H9 (cell line): ENCODE measurements at regions not wholly inside any gene's neighbourhood (a gene's known extent, or its start where the extent isn't known, plus 50 kb on each side); places are given as distances from the start of the nearest gene placed in this dataset.

Source experiments
- DNase-seq: peaks from one replicate; pipeline ENCODE4 v3.0.0-alpha.2; 2017
- H2AFZ ChIP-seq: one replicate; pipeline ENCODE4 v1.6.1; 2013; ENCODE audit warnings: mild to moderate bottlenecking, low read length, control low read depth, moderate library complexity
- H2AK5ac ChIP-seq: 2 replicates; pipeline ENCODE4 v1.6.1; 2013; ENCODE audit warnings: low read length, control low read depth, mixed read lengths; ENCODE audit not compliant: insufficient read length
- H2BK120ac ChIP-seq: one replicate; pipeline ENCODE4 v1.6.1; 2013; ENCODE audit warnings: low read depth, mild to moderate bottlenecking, low read length, control low read depth, inconsistent platforms; ENCODE audit not compliant: poor library complexity, severe bottlenecking
- H2BK12ac ChIP-seq: 2 replicates; pipeline ENCODE4 v1.6.1; 2013; ENCODE audit warnings: low read length, control low read depth, mixed read lengths, low read depth; ENCODE audit not compliant: insufficient read length
- H2BK15ac ChIP-seq: 2 replicates; pipeline ENCODE4 v1.6.1; 2013; ENCODE audit warnings: low read depth, low read length, control low read depth
- H2BK20ac ChIP-seq: one replicate; pipeline ENCODE4 v1.6.1; 2013; ENCODE audit warnings: low read depth, mild to moderate bottlenecking, low read length, control low read depth, inconsistent platforms; ENCODE audit not compliant: poor library complexity, severe bottlenecking
- H2BK5ac ChIP-seq: 2 replicates; pipeline ENCODE4 v1.6.1; 2013; ENCODE audit warnings: low read length, control low read depth, mixed read lengths; ENCODE audit not compliant: insufficient read length
- H3K14ac ChIP-seq: 2 replicates; pipeline ENCODE4 v1.6.1; 2013; ENCODE audit warnings: low read length, control low read depth; ENCODE audit not compliant: insufficient read depth
- H3K18ac ChIP-seq: 2 replicates; pipeline ENCODE4 v1.6.1; 2013; ENCODE audit warnings: low read depth, mild to moderate bottlenecking, mixed read lengths, low read length, control low read depth; ENCODE audit not compliant: insufficient read length
- H3K23ac ChIP-seq: 2 replicates; pipeline ENCODE4 v1.6.1; 2013; ENCODE audit warnings: low read length, control low read depth, mixed read lengths, low read depth; ENCODE audit not compliant: insufficient read length
- H3K23me2 ChIP-seq: 2 replicates; pipeline ENCODE4 v1.6.1; 2013; ENCODE audit warnings: low read depth, mild to moderate bottlenecking, mixed read lengths, low read length, control low read depth; ENCODE audit not compliant: insufficient read length, poor library complexity, severe bottlenecking
- H3K27ac ChIP-seq: 2 replicates; pipeline ENCODE4 v1.5.1; 2013; ENCODE audit warnings: low read length, control low read depth, mixed read lengths, low read depth; ENCODE audit not compliant: insufficient read length
- H3K27me3 ChIP-seq: 2 replicates; pipeline ENCODE4 v1.6.1; 2013; ENCODE audit warnings: low read length, control low read depth, inconsistent platforms; ENCODE audit not compliant: insufficient read depth
- H3K4ac ChIP-seq: 2 replicates; pipeline ENCODE4 v1.6.1; 2013; ENCODE audit warnings: low read depth, mild to moderate bottlenecking, control low read depth, inconsistent platforms, low read length, moderate library complexity
- H3K4me1 ChIP-seq: 2 replicates; pipeline ENCODE4 v1.6.1; 2013; ENCODE audit warnings: low read length, control low read depth, inconsistent platforms; ENCODE audit not compliant: insufficient read depth
- H3K4me2 ChIP-seq: 2 replicates; pipeline ENCODE4 v1.6.1; 2013; ENCODE audit warnings: low read length, control low read depth, mixed read lengths; ENCODE audit not compliant: insufficient read length, insufficient read depth
- H3K56ac ChIP-seq: 2 replicates; pipeline ENCODE4 v1.6.1; 2013; ENCODE audit warnings: low read depth, mild to moderate bottlenecking, mixed read lengths, low read length, control low read depth; ENCODE audit not compliant: insufficient read length
- H3K79me1 ChIP-seq: 2 replicates; pipeline ENCODE4 v1.6.1; 2013; ENCODE audit warnings: low read depth, mild to moderate bottlenecking, moderate library complexity, low read length, control low read depth, inconsistent platforms; ENCODE audit not compliant: insufficient read depth, poor library complexity, severe bottlenecking
- H3K79me2 ChIP-seq: 2 replicates; pipeline ENCODE4 v1.6.1; 2013; ENCODE audit warnings: low read length, control low read depth, inconsistent platforms; ENCODE audit not compliant: insufficient read depth
- H3K9ac ChIP-seq: 2 replicates; pipeline ENCODE4 v1.6.1; 2013; ENCODE audit warnings: low read length, control low read depth, mixed read lengths; ENCODE audit not compliant: insufficient read length; ENCODE audit errors: extremely low read depth
- H3K9me3 ChIP-seq: one replicate; pipeline ENCODE4 v1.6.1; 2013; ENCODE audit warnings: low read depth, low read length, inconsistent platforms; ENCODE audit not compliant: control insufficient read depth
- H3T11ph ChIP-seq: one replicate; pipeline ENCODE4 v1.6.1; 2013; ENCODE audit warnings: mild to moderate bottlenecking, low read length, control low read depth, inconsistent platforms
- H4K20me1 ChIP-seq: one replicate; pipeline ENCODE4 v1.6.1; 2013; ENCODE audit not compliant: control insufficient read depth, insufficient read length, insufficient read depth
- H4K5ac ChIP-seq: 2 replicates; pipeline ENCODE4 v1.6.1; 2013; ENCODE audit warnings: low read depth, mild to moderate bottlenecking, mixed read lengths, low read length, control low read depth; ENCODE audit not compliant: insufficient read length
- H4K8ac ChIP-seq: replicated peaks from 2 replicates; pipeline ENCODE4 v1.6.1; 2013; ENCODE audit warnings: low read length, control low read depth, mixed read lengths, low read depth; ENCODE audit not compliant: insufficient read length
- H4K91ac ChIP-seq: 2 replicates; pipeline ENCODE4 v1.6.1; 2013; ENCODE audit warnings: low read depth, mild to moderate bottlenecking, moderate library complexity, mixed read lengths, low read length, control low read depth; ENCODE audit not compliant: insufficient read length
- H3K27ac Mint-ChIP-seq, 3 experiments: 2 replicates in 2 of 3; 3 replicates in 1 of 3; pipeline ENCODE4 v1.8.0; 2020 to 2021; ENCODE audit warnings: mixed read lengths in 3 of 3, mild to moderate bottlenecking in 1 of 3, moderate library complexity in 1 of 3
- H3K27me3 Mint-ChIP-seq: 2 replicates; pipeline ENCODE4 v1.8.0; 2021; ENCODE audit warnings: low read depth, mild to moderate bottlenecking, moderate library complexity, mixed read lengths
- H3K36me3 Mint-ChIP-seq, 3 experiments: 2 replicates in 2 of 3; 3 replicates in 1 of 3; pipeline ENCODE4 v1.8.0; 2020 to 2021; ENCODE audit warnings: low read depth in 3 of 3, mixed read lengths in 3 of 3; ENCODE audit not compliant: insufficient read depth in 1 of 3
- H3K4me1 Mint-ChIP-seq, 2 experiments: 2 replicates each; pipeline ENCODE4 v1.8.0; 2020; ENCODE audit warnings: mixed read lengths in 2 of 2
- H3K4me3 Mint-ChIP-seq, 2 experiments: 2 replicates in 1 of 2; 3 replicates in 1 of 2; pipeline ENCODE4 v1.8.0; 2020 to 2021; ENCODE audit warnings: mild to moderate bottlenecking in 2 of 2, mixed read lengths in 2 of 2, moderate library complexity in 1 of 2
- H3K9me3 Mint-ChIP-seq, 2 experiments: 2 replicates in 1 of 2; 3 replicates in 1 of 2; pipeline ENCODE4 v1.8.0; 2020; ENCODE audit warnings: mild to moderate bottlenecking in 2 of 2, mixed read lengths in 2 of 2, moderate library complexity in 1 of 2
- CTCF ChIP-seq: fragments of 200-600 bp; sonication (generic); conservative IDR thresholded peaks from 3 replicates; pipeline ENCODE4 v1.8.0; 2021; ENCODE audit warnings: antibody characterized with exemption, mild to moderate bottlenecking
- WGBS: extraction: QIAGEN DNeasy Blood & Tissue Kit; methylation state at CpG from one replicate; pipeline ENCODE4 v1.1.7; 2013; ENCODE audit warnings: missing lambda C conversion rate, low lambda C conversion rate, mixed read lengths; ENCODE audit not compliant: insufficient read length; ENCODE audit errors: extremely low coverage; 5-methylcytosine and 5-hydroxymethylcytosine counted together

GRCh38 chr12:114895081-114895480 lies 211.1 kb upstream of the TBX3 start:
- no CpG with 5 or more reads among the region's 4 CpGs for WGBS
- H3K23ac ChIP-seq: no peak overlapping the region
- H3K79me1 ChIP-seq: no peaks in the 10 kb centered on the region
- H3K4me3 Mint-ChIP-seq: no peak overlapping the region
- H3K36me3 Mint-ChIP-seq: no peaks in the 10 kb centered on the region
- no peak overlapping the region for H2BK5ac ChIP-seq
- DNase-seq: no peak
- H2BK20ac ChIP-seq: no peak overlapping the region
- H3K27me3 ChIP-seq: peaks cover 2% of the 10 kb centered on the region; the same call in 1 of the 2 replicates
- H3K4me1 ChIP-seq: no peaks in the 10 kb centered on the region; the same call in 1 of the 2 replicates
- H4K8ac ChIP-seq: no peak overlapping the region
- no peaks in the 10 kb centered on the region for H3K23me2 ChIP-seq
- no peak overlapping the region for H3T11ph ChIP-seq
- H2BK15ac ChIP-seq: no peak overlapping the region
- H3K14ac ChIP-seq: no peak overlapping the region
- H2BK120ac ChIP-seq: no peak overlapping the region
- no peaks in the 10 kb centered on the region; the same call in none of the 2 replicates for H3K27me3 Mint-ChIP-seq
- no peak overlapping the region for H2AK5ac ChIP-seq
- H3K56ac ChIP-seq: no peak overlapping the region
- no peaks in the 10 kb centered on the region for H4K20me1 ChIP-seq
- no peaks in the 10 kb centered on the region for H3K79me2 ChIP-seq
- no peak overlapping the region for H3K4me2 ChIP-seq
- H3K27ac Mint-ChIP-seq: no peak overlapping the region
- no peak for TF ChIP-seq CTCF
- no peak overlapping the region for H3K27ac ChIP-seq
- no peak overlapping the region for H3K4ac ChIP-seq
- H4K91ac ChIP-seq: no peak overlapping the region
- H3K9me3 ChIP-seq: no peaks in the 10 kb centered on the region
- H4K5ac ChIP-seq: no peak overlapping the region
- H3K9me3 Mint-ChIP-seq: no peaks in the 10 kb centered on the region
- no peak overlapping the region for H3K9ac ChIP-seq
- H3K4me1 Mint-ChIP-seq: peaks cover 8 to 10% of the 10 kb centered on the region in 2 experiments
- H3K18ac ChIP-seq: no peak overlapping the region
- H2AFZ ChIP-seq: no peak overlapping the region
- no peak overlapping the region for H2BK12ac ChIP-seq
